ENCODE measurements at regions not wholly inside any gene's neighbourhood (a gene's known extent, or its start where the extent isn't known, plus 50 kb on each side); places are given as distances from the start of the nearest gene placed in this dataset.

- Histone ChIP-seq H3K27ac (no peak overlapping the region), H3K36me3 (no peaks in the 10 kb centered on the region), H3K9me3 (no peaks in the 10 kb centered on the region), H3K4me1 (no peaks in the 10 kb centered on the region), H3K27me3 (no peaks in the 10 kb centered on the region), H3K4me3 (no peak overlapping the region)
- no peak for DNase-seq (ENCODE audit: low spot score in 2 of 2)
- WGBS: 94% methylated on average over 1 of the region's 1 CpG
- TF ChIP-seq EP300 (IDR thresholded peaks at IDR 0.05) (no peak), CTCF (IDR thresholded peaks at IDR 0.05) (no peak)
Measured at GRCh38 chr14:21891921-21892320, 218.3 kb upstream of the OR4E1 start.

- Histone ChIP-seq H3K27me3 (no peaks in the 10 kb centered on the region), H3K27ac (no peak overlapping the region), H3K4me1 (no peaks in the 10 kb centered on the region), H3K36me3 (no peaks in the 10 kb centered on the region), H3K9me3 (no peaks in the 10 kb centered on the region), H3K4me3 (no peak overlapping the region)
- TF ChIP-seq POLR2AphosphoS5 (IDR thresholded peaks at IDR 0.05) (no peak), POLR2A (IDR thresholded peaks at IDR 0.05) (no peak), EP300 (IDR thresholded peaks at IDR 0.05) (no peak), CTCF (IDR thresholded peaks at IDR 0.05) (no peak)
- DNase-seq (ENCODE audit: low spot score in 2 of 2): no peak
Measured at GRCh38 chr14:21884995-21885394, 211.4 kb upstream of the OR4E1 start.

GRCh38 chr14:21882226-21882625 lies 208.6 kb upstream of the OR4E1 start:
- no peak overlapping the region for H3K4me3 ChIP-seq
- no peaks in the 10 kb centered on the region for H3K36me3 ChIP-seq
- no peak for DNase-seq (ENCODE audit: low spot score in 2 of 2)
- H3K27me3 ChIP-seq: no peaks in the 10 kb centered on the region
- no peaks in the 10 kb centered on the region for H3K9me3 ChIP-seq
- TF ChIP-seq CTCF (IDR thresholded peaks at IDR 0.05) (no peak), POLR2AphosphoS5 (IDR thresholded peaks at IDR 0.05) (no peak), POLR2A (IDR thresholded peaks at IDR 0.05) (no peak)
- H3K27ac ChIP-seq: no peak overlapping the region
- no peaks in the 10 kb centered on the region for H3K4me1 ChIP-seq
- whole genome bisulfite sequencing: 13% methylated on average over 1 of the region's 1 CpG

- H3K4me1 ChIP-seq: no peaks in the 10 kb centered on the region
- H3K4me3 ChIP-seq: no peak overlapping the region
- H3K36me3 ChIP-seq: no peaks in the 10 kb centered on the region
- DNase-seq (ENCODE audit: low spot score in 2 of 2): no peak
- H3K27ac ChIP-seq: no peak overlapping the region
- WGBS: 88% methylated on average over 3 of the region's 3 CpGs
- no peaks in the 10 kb centered on the region for H3K27me3 ChIP-seq
- TF ChIP-seq CTCF (IDR thresholded peaks at IDR 0.05): no peak
- TF ChIP-seq EP300 (IDR thresholded peaks at IDR 0.05): no peak
- TF ChIP-seq POLR2A (IDR thresholded peaks at IDR 0.05): no peak
- TF ChIP-seq POLR2AphosphoS5 (IDR thresholded peaks at IDR 0.05): no peak
- no peaks in the 10 kb centered on the region for H3K9me3 ChIP-seq
Measured at GRCh38 chr14:21880918-21881317, 207.3 kb upstream of the OR4E1 start.

- H3K27me3 ChIP-seq: no peaks in the 10 kb centered on the region
- no peaks in the 10 kb centered on the region for H3K4me1 ChIP-seq
- no peaks in the 10 kb centered on the region for H3K36me3 ChIP-seq
- TF ChIP-seq EP300 (IDR thresholded peaks at IDR 0.05) (no peak), POLR2AphosphoS5 (IDR thresholded peaks at IDR 0.05) (no peak), CTCF (IDR thresholded peaks at IDR 0.05) (no peak), POLR2A (IDR thresholded peaks at IDR 0.05) (no peak)
- H3K27ac ChIP-seq: no peak overlapping the region
- DNase-seq (ENCODE audit: low spot score in 2 of 2): no peak
- no peak overlapping the region for H3K4me3 ChIP-seq
- no peaks in the 10 kb centered on the region for H3K9me3 ChIP-seq
- WGBS: 82% methylated on average over 2 of the region's 2 CpGs
Measured at GRCh38 chr14:21875791-21876190, 202.2 kb upstream of the OR4E1 start.
